Esophagus muscularis mucosa (tissue), 4 donors: ENCODE measurements at regions not wholly inside any gene's neighbourhood (a gene's known extent, or its start where the extent isn't known, plus 50 kb on each side); places are given as distances from the start of the nearest gene placed in this dataset.

Experiments used
- DNase-seq: peaks from one replicate; pipeline ENCODE4 v3.0.0-alpha.2; 2017; ENCODE audit errors: extremely low spot score
- H3K27ac ChIP-seq, 4 donors: fragments of 200-600 bp; sonication (generic); replicated peaks in 1 of 4; 1 replicate in 3 of 4; 2 replicates in 1 of 4; pipeline ENCODE4 v1.5.1; 2016 to 2019; ENCODE audit warnings: mild to moderate bottlenecking in 1 of 4
- H3K27me3 ChIP-seq, 4 donors: fragments of 200-600 bp; sonication (generic); one replicate each; pipeline versions ENCODE4 v1.5.1 to v1.6.0; 2016 to 2019
- H3K36me3 ChIP-seq, 4 donors: fragments of 200-600 bp; sonication (generic); one replicate each; pipeline ENCODE4 v1.5.1; 2016 to 2019
- H3K4me1 ChIP-seq, 4 donors: fragments of 200-600 bp; sonication (generic); one replicate each; pipeline ENCODE4 v1.5.1; 2016 to 2019
- H3K4me3 ChIP-seq, 4 donors: fragments of 200-600 bp; sonication (generic); 1 replicate in 2 of 4; 2 replicates in 2 of 4; pipeline ENCODE4 v1.5.1; 2016 to 2019; ENCODE audit warnings: mild to moderate bottlenecking in 4 of 4, moderate library complexity in 1 of 4
- H3K9me3 ChIP-seq, 4 donors: fragments of 200-600 bp; sonication (generic); 1 replicate in 3 of 4; 2 replicates in 1 of 4; pipeline ENCODE4 v1.5.1; 2016 to 2019
- EP300 ChIP-seq: sonication (generic); formaldehyde crosslinking; IDR thresholded peaks from one replicate; pipeline ENCODE4 v1.6.1; 2017; ENCODE audit warnings: antibody characterized with exemption
- POLR2A ChIP-seq: fragments of 450-650 bp; IDR thresholded peaks from one replicate; pipeline ENCODE4 v1.6.1; 2017; ENCODE audit warnings: antibody characterized with exemption, moderate library complexity, mild to moderate bottlenecking, low read depth
- POLR2AphosphoS5 ChIP-seq, 2 donors: sonication (generic); formaldehyde crosslinking; IDR thresholded peaks; one replicate each; pipeline ENCODE4 v1.6.1; 2017; ENCODE audit warnings: antibody characterized with exemption in 2 of 2
- WGBS: methylation state at CpG from one replicate; pipeline ENCODE4 v1.1.5; 2018; 5-methylcytosine and 5-hydroxymethylcytosine counted together
- intact Hi-C: fragments of 100-400 bp; cut with DNase I; formaldehyde crosslinking; loops from one replicate; pipeline ENCODE4 v1.15.1; 2023
- TF ChIP-seq, protein P1 (sequence below), 3 experiments: fragments of 200-600 bp in 2 of 3; fragments of 450-650 bp in 1 of 3; sonication (generic) in 2 of 3; IDR thresholded peaks; one replicate each; pipeline ENCODE4 v1.5.1; 2017 to 2019; ENCODE audit warnings: antibody characterized with exemption in 3 of 3, mild to moderate bottlenecking in 2 of 3, moderate library complexity in 1 of 3

DNA sequence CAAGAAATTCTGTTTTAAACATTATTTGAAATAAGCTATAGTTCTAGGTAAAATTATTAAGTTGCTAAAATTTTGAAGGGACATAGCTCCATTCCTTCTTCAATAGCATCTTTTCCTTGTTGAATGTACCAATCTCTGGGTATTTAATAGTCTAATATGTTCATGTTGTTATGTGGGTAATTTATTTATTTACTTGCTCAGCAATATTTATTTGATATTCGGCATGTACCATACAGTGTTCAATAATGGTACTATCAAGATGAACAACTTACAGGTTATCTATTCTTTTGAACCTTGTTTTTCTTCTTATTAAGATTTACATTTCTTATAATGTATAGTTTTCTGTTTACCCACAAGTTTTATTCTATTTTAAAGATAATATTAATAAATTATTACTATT, 1616.8 kb upstream of the PIK3C3 start:
- 87% methylated on average over 1 of the region's 1 CpG for WGBS

DNA sequence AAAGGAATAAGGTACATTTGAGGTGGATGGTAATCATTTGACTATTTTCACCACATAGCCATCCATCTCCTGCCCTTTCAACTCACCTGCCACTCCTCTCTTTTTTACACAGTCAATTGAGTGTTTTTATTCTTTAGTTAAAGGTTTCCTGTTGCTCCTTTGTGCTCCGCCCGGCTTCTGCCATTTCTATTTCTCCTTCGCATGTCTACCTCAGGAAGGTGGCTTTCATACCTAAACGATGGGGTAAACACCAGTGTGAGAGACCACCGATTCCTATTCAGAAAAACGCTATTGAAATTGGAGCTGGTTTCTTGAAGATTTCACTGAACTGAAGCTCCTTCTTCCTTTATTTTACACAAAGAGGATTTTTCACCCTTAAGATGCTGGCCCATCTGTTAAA, 1628.0 kb upstream of the PIK3C3 start:
- no peaks in the 10 kb centered on the region for H3K36me3 ChIP-seq
- intact Hi-C loops = no loop called here
- no peak overlapping the region for H3K27ac ChIP-seq
- H3K4me1 ChIP-seq = no peaks in the 10 kb centered on the region
- no peak overlapping the region for H3K4me3 ChIP-seq
- H3K27me3 ChIP-seq = no peaks in the 10 kb centered on the region
- no peak for DNase-seq
- peaks cover 0 to 8% (median 3%) of the 10 kb centered on the region in 4 donors for H3K9me3 ChIP-seq
- 70% methylated on average over 6 of the region's 6 CpGs for WGBS
- TF ChIP-seq POLR2AphosphoS5 (IDR thresholded peaks at IDR 0.05) (no peak), EP300 (no peak), POLR2A (no peak)
- TF ChIP-seq, protein P1, sequence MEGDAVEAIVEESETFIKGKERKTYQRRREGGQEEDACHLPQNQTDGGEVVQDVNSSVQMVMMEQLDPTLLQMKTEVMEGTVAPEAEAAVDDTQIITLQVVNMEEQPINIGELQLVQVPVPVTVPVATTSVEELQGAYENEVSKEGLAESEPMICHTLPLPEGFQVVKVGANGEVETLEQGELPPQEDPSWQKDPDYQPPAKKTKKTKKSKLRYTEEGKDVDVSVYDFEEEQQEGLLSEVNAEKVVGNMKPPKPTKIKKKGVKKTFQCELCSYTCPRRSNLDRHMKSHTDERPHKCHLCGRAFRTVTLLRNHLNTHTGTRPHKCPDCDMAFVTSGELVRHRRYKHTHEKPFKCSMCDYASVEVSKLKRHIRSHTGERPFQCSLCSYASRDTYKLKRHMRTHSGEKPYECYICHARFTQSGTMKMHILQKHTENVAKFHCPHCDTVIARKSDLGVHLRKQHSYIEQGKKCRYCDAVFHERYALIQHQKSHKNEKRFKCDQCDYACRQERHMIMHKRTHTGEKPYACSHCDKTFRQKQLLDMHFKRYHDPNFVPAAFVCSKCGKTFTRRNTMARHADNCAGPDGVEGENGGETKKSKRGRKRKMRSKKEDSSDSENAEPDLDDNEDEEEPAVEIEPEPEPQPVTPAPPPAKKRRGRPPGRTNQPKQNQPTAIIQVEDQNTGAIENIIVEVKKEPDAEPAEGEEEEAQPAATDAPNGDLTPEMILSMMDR (IDR thresholded peaks at IDR 0.05) = no peak

More for the DNA sequence above, 1616.8 kb upstream of the PIK3C3 start:
- Histone ChIP-seq H3K4me3 (no peak overlapping the region), H3K9me3 (no peaks in the 10 kb centered on the region), H3K27ac (no peak overlapping the region), H3K36me3 (no peaks in the 10 kb centered on the region), H3K4me1 (no peaks in the 10 kb centered on the region), H3K27me3 (no peaks in the 10 kb centered on the region)
- intact Hi-C loops = no loop called here
- TF ChIP-seq, protein P1 (IDR thresholded peaks at IDR 0.05) = no peak
- TF ChIP-seq POLR2A = no peak
- TF ChIP-seq EP300 = no peak
- no peak for TF ChIP-seq POLR2AphosphoS5 (IDR thresholded peaks at IDR 0.05)
- DNase-seq = no peak

DNA sequence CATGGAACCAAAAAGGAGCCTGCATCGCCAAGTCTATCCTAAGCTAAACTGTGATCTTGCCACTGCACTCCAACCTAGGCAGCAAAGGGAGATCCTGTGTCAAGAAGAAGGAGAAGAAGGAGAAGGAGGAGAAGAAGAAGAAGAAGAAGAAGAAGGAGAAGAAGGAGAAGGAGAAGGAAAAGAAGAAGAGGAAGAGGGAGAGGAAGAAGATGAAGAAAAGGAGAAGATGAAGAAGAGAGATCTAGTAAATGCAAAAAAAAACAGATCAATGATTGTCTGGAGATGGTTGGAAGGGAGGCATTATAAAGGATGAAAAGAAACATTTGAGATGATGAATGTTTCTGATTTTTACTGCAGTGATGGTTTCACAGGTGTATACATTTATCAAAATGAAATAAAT, 1629.0 kb upstream of the PIK3C3 start:
- intact Hi-C loops = no loop called here
- Histone ChIP-seq H3K27me3 (no peaks in the 10 kb centered on the region), H3K27ac (no peak overlapping the region), H3K36me3 (no peaks in the 10 kb centered on the region), H3K4me3 (no peak overlapping the region), H3K4me1 (no peaks in the 10 kb centered on the region), H3K9me3 (no peaks in the 10 kb centered on the region)
- 83% methylated on average over 1 of the region's 1 CpG for WGBS
- TF ChIP-seq, protein P1 (IDR thresholded peaks at IDR 0.05) = no peak
- TF ChIP-seq POLR2A (no peak), EP300 (no peak), POLR2AphosphoS5 (IDR thresholded peaks at IDR 0.05) (no peak)
- no peak for DNase-seq

DNA sequence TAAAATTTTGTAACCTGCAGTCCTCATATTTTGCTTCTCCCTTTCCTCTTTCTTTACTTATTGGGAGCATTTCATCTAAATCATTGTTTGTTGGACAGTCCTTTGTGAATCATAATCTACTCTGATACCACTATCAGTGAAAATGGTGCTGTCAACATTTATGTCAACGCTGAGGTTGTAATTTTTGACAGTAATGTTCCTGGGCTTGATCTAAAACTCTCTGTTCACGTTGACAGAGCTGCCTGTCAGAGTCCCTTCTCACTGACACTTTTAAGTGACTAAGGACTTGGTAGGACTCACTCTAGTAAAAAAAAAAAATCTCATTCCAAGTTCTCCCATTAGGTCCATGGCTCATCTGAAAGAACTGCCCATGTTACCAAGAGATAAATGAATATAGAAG, 1640.8 kb upstream of the PIK3C3 start:
- TF ChIP-seq POLR2AphosphoS5 (IDR thresholded peaks at IDR 0.05) (no peak), POLR2A (no peak), EP300 (no peak)
- TF ChIP-seq, protein P1 (IDR thresholded peaks at IDR 0.05) = no peak
- Histone ChIP-seq H3K36me3 (no peaks in the 10 kb centered on the region), H3K4me3 (no peak overlapping the region), H3K9me3 (no peaks in the 10 kb centered on the region), H3K27me3 (no peaks in the 10 kb centered on the region), H3K4me1 (no peaks in the 10 kb centered on the region), H3K27ac (no peak overlapping the region)
- DNase-seq = no peak
- intact Hi-C loops = no loop called here
- WGBS = 72% methylated on average over 2 of the region's 2 CpGs

DNA sequence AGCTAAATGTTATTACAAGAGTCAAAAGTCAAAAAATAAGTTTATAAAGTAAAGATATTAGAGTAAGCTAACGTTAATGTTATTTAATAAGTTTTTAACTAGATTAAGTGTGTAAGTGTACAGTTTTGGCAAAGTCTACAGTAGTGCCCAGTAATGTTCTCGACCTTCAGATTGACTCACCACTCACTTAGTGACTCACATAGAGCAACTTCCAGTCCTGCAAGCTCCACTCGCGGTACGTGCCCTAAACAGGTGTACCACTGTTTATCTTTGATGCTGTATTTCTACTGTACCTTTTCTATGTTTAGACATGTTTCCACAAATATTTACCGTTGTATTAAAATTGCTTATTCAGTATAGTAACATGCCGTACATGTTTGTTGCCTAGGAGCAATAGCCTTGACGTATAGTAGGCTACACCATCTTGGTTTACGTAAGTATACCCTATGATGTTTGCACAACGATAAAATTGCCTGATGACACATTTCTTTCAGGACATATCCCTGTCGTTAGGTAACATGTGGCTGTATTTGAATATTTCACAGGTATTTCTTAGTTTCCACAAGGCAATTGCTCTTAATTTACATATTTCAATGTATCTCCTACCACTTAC, 1641.9 kb upstream of the PIK3C3 start:
- TF ChIP-seq, protein P1 (IDR thresholded peaks at IDR 0.05) = no peak
- no peak for TF ChIP-seq EP300
- no peak for TF ChIP-seq POLR2AphosphoS5 (IDR thresholded peaks at IDR 0.05)
- TF ChIP-seq POLR2A = no peak
- Histone ChIP-seq H3K9me3 (no peaks in the 10 kb centered on the region), H3K4me1 (no peaks in the 10 kb centered on the region), H3K27ac (no peak overlapping the region), H3K4me3 (no peak overlapping the region), H3K36me3 (no peaks in the 10 kb centered on the region), H3K27me3 (no peaks in the 10 kb centered on the region)
- 88% methylated on average over 11 of the region's 11 CpGs for WGBS
- intact Hi-C loops = no loop called here
- DNase-seq = no peak
